HG02571 (cell line): ENCODE measurements at regions not wholly inside any gene's neighbourhood (a gene's known extent, or its start where the extent isn't known, plus 50 kb on each side); places are given as distances from the start of the nearest gene placed in this dataset.
"Not testable (repeated sequence)": the region's sequence is repeated elsewhere in the genome, so short reads cannot be mapped to it uniquely, and the experiment has no call there.

Experiments
- ATAC-seq: cut with Tn5 transposase; IDR thresholded peaks from one replicate; pipeline ENCODE4 v1.9.1; 2021; ENCODE audit warnings: mild to moderate bottlenecking, moderate library complexity; ENCODE audit not compliant: unreplicated experiment

DNA sequence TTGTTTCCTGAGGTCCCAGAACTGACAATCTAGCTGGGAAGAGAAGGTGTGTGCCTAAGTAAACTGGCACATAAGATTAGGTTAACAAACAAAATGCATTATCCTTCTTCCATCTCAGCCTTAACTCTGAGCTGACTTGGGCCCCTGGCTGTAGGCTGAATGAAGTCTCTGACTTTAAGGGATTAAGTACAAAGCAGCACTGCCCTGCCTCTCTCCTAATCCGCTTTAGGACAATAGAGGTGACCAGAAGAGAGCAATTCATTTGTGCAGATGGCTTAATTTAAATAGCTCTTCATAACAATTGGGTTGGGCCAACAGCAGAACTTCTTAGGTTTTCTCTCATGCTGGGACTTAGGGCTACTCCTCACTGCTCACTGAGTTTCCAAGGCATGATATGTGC, 181.6 kb upstream of the SOX14 start:
- no peak for ATAC-seq

DNA sequence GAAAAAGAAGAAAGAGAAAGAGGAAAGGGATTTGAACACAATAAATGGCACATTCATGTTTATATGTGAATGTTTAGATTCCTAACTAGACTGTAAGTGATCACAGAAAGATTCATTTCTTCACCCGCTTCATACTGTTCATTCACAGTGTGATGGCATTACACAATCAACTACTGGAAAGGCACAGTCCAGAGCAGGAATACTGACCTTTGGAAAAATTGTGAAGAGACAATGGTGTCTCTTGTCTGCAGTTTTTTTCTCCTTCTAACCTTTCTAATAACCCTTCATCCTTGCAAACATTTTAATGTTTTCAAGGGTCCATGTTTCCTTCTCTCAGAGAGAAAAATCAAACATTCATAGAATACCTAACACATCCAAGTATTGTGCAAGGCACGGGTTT, 180.9 kb upstream of the SOX14 start:
- ATAC-seq, result no peak

DNA sequence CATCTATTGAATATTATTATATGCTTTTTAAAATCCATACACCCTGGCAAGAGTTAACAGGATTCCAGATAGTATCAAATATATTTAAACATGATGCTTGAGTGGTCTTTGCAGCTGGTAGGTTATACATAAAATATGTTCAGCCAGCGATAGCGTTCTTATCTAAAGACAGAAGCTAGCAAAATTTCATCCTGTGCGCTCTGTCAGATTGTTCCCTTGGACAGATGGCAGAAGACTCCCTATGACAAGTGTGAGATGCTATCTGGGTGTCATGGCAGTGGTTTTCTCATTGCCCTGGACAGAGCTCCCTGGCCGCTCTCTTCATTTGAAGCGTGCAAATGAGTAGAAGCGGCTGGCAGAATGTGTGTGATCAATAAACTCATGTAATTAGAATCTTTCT, 175.2 kb upstream of the SOX14 start:
- ATAC-seq, result no peak

DNA sequence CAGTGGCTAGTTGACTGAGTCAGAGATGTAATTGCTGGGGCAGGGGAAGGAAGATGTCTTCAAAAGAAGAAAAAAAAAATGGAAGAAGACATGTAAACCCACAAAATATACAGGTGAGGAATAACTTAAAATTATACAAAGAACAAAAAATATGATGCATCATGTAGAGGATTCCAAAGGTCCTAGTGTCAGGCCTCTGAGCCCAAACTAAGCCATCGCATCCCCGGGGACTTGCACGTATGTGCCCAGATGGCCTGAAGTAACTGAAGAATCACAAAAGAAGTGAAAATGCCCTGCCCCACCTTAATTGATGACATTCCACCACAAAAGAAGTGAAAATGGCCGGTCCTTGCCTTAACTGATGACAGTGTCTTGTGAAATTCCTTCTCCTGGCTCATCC, 168.7 kb upstream of the SOX14 start:
- not testable (repeated sequence) for ATAC-seq

DNA sequence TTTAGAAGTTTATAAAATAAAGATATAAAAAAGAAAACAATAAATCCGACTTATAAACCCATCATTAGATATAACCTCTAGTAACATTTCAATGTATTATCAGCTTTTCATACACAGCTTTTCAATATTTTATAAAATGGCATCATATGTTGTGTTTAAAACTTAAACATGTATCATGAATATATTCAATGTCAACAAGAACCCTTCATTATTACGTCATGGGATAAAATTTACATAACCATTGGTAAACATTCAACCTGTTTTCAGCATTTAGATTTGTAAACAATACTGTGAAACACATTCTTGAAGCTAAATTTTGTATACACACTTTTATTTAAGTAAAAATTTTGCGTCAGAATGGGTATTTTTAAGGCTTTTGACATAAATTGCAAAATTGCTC, 153.4 kb upstream of the SOX14 start:
- ATAC-seq, result no peak

DNA sequence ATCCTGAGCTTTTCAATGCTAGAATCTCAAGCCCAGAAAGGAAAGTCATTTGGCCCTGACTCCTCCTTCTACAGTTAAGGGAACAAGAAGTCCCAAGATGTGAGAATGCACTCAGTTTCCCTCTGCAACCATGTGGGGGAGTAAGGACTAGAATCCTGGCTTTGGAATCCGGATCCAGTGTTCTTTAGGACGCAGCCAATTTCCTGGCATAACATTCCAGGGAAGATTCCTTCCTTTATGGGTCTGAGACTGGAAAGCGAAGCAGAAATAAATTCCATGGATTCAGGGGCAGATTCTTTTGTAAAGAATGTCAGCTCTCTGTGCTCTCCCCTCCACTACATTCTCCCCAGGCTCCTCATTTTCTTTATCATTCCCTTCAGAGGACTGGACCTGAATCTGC, 151.8 kb upstream of the SOX14 start:
- ATAC-seq, result no peak

DNA sequence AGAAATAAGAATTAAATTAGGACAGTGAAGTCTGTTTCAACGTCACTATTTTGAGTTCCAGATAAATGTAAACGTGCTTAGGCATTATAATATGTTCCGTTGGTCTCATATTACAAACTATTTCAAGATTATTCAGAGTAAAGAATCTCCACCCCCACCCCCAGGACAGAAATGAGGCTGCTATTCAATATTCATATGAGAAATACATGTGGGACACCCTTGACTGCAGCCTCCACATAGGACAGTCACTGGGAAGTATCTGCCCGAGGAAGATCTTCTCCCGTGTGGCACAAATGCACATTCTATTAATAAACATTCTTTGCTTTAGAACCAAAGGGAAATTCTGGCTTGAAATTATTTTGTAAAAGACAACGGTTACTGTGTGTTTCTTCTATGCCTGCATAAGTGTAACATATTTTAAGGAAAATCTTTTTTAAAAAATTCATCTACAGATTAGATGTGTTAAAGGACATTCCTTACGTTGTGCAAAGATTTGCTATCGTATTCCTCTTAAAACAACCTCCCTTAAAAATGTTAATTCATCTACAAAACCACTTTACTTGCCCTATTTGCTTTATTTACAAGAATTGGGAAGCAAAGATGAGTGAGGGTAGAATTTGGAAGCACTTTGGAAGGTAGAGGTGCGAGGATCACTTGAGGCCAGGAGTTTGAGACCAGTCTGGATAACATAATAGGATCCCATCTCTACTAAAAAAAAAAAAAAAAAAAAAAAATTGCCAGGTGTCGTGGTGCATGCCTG, 148.3 kb upstream of the SOX14 start:
- ATAC-seq, result no peak

DNA sequence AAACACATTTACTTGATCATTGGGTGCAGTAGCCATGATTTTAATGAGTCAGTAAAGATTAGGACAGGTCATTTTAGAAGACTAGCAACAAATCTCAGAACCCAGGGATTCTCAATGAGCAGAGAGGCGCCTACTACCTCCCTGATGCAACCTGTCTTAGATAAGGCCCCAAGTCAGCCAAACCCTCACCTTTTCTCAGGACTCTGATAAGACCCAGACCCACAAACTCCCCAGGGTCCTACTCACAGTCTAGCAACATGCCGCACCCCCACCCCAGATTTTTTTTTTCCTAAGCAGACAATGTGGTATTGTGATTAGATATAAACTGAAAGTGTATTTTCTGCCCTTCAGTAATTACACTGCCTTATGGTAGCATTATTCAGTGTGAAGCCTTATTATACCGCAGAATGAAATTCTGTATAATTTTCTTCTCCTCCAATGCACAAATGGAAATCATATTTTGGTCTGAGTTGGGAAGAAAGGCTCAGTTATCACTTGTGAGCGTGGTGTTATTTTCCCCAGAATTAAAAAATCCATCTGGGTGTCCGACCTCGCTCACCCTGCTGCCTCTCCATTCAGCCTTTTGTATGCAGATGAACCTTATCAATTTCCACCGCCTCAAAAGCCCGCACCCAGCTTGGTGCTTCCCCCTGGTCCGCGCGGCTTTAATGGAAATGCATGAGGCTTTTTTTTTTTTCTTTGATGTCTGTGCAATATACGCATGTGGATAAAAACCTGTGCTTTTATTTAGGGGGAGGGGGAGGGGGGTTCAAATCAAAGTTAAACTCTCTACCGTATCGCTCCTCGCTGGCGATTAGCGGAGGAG, 122.0 kb upstream of the SOX14 start:
- ATAC-seq, result no peak

DNA sequence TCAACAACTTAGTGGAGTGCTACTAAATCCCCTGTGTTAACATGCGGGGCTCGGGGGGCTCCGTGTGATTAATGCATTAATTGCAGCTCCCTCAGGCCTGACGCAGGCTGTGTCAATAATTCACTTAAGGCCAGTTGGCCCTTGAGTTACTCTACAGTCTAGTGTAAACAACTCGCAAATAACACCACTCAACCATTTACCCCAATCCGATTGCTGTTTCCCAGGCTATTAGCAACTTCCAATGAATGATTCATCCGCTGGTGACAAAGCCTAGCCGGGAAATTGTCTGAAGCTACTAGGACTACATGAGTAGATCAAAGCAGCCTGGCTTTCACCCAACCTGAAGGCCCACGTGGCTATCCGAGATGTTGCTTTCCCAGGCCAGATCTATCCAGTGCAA, 121.3 kb upstream of the SOX14 start:
- ATAC-seq, result no peak

DNA sequence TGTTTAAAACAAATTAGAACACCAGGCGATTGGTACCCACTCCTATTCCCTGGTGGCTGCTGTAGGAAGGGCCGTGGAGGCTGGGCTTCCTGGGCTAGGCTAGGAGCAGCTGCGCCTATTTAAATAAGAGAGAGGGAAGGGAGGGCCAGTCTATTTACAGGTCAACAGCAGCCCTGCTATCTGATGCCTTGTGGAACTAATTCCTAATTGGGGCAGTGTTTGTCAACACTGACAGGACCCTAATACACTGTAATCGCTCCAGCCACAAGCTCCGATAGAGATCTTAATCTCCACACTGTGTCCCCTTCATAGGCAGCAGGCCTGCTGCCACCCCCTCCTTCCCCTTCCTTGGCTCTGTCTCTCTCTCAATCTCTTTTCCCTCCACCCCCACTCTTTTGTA, 116.9 kb upstream of the SOX14 start:
- ATAC-seq, result no peak

DNA sequence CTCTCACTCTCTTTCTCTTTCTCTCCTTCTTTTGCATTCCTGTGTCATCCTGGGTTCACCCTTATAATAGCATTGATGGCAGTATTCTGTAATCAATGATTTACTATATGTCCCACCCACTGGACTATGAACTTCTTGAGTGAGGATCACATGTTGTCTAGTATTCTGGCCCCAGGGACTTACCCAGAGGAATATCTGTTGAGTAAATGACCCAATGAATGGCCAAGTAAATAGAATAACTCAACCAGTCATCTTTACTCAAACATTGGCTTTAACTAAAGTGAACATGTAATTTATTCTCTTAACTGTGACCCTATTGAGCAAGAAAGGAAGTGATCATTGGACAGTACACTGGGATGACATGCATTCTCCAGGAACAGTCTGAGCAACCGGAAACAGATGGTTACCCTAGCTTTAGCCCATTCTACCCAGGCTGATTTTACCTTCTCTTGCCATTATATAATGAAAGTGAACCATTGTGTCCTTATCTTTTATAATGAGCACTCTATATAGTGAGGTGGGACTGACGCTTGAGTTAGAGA, 94.5 kb upstream of the SOX14 start:
- ATAC-seq, result no peak

DNA sequence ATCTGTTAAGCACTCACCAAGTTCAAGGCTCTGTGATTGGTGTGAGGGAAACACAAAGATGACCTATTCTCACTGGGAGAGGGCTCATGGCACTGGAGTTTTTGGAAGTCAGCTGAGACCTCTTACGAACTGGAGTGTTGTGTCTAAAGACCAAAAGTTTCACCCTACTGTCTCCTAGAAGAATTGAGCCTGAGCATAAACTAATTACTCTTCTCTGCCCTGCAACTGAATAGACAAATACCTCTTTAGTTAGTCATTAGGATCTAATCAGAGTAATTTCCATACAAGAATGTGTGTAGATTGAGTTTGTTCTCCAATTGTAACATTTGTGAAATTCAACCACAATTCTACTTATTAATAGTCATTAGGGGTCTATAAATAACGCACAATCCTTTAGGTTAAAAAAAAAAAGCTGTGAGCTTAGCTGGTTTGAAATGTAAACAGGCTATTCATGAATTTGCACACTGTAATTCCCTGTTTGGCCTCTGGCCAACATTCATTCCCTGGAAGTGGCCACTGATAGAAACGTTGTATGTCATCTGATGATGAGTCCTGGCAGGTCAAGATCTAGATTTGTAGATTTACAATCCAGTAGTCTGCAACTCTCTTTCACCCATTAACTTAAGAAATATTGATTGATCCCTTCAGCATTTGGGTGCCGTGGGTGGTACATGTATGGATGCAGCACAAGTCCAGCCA, 76.8 kb upstream of the SOX14 start:
- no peak for ATAC-seq

DNA sequence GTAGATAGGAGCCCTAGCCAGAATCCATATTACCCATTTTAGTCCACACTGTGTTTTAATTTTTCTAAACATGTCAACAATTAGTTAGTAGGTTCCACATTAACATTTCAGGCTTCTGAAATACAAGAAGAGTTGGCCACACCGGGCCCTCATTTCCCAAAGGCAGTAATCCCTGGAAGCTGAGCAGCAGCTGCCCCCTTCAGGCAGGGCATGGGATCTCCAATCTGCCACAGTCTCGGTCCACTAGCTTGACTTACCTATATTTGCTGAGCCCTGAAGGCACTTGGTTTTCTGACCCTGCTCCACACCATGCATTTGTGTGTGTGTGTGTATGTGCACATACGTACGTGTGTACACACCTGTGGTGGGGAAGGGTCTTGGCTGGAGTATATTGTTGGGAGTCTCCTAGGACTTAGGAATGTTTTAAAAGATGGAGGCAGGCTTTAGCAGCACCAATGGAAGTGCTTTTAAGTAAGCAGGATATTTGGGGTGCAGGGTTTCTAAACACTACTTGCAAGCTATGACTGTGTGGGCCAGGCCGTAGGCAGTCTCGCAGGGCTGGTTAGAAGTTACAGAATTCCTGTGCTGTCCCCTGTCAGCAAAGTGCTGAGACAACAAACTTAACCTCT, 71.2 kb upstream of the SOX14 start:
- no peak for ATAC-seq

DNA sequence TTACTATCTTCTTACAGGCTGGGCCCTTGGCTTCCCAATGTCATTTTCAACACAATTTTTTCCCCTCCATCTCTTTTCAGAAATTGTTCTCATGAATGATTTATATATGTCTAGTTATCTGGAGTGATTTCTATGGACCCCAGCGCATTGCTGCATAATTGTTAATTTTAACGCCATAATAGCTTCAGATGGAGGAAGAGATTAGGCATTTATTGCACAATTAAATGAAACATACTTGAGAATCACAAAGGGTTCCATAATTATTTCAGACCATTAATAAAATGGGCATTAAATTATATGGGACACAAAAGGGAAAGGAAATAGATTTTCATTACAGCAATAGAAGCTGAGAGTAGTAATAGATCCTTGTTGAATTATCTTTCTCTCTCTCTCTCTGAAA, 70.3 kb upstream of the SOX14 start:
- no peak for ATAC-seq

DNA sequence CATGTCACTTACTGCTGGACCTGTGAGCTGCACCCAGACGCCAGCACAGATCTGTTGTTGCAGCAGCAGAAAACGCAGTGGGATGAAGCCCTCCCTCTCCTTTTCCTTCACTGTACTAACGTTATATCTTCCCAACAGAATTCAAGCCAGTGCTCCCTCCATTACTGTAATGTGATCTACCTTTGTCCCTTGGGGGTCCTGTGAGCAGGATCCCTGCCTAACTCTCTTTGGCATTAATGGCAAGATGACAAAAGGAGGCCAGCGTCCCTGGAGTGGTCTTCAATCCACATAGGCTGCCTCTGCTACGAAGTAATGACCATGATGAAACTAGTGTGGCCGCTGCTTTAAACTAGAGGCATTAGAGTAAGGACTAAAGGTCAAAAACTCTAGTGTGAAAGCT, 69.3 kb upstream of the SOX14 start:
- no peak for ATAC-seq

DNA sequence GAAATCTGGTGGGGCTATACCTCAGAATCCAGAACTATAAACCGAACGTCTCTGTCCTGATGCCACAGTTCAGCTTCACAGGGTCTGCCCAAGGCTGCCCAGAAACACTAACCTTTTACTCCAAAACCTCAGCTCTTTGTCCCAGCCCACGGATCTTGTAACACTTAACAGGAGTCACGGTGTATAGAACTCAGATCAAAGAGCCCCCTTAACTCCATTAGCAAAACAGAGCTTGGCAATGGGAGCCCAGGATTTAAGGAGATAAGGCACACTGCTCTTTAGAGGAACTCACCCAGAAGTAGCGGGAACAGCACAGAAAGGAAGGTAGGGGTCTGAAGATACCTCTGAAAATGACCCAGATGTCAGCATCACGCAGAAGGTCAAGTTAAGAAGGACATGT, 68.8 kb upstream of the SOX14 start:
- ATAC-seq, result no peak

DNA sequence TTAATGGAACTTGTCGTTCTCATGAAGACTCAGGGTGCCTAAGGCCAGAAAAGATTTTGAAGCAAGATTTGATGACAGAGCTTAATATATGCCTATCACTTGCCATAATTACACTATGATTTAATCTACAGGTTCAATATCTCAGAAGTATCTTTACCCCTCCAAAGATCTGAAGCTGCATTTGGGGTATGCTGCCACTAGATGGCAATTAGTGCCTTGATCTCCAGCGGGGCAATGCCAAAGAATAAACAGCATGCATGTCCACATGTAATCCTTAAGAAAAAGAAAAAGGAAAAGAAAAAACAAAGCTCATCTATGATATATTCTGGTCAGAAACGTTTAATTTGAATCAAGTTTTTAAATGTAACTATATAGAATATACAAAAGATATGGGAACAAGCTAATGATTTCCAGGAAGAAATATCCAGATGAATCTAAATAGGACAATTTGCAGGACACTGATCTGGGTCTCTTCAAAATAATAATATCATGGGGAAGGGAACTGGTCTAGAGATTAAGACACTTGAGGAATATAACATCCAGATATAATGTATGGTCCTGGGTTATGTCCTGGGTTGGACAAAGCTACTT, 55.0 kb upstream of the SOX14 start:
- no peak for ATAC-seq

DNA sequence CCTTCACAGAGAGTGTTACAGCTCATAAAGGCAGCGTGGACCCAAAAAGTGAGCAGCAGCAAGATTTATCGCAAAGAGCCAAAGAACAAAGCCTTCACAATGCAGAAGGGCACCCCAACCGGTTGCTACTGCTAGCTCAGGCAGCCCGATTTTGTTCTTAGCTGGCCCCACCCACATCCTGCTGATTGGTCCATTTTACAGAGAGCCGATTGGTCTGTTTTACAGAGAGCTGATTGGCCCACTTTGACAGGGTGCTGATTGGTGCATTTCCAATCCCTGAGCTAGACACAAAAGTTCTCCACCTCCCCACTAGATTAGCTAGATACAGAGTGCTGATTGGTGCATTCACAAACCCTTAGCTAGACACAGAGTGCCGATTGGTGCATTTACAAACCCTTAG, 50.1 kb upstream of the SOX14 start:
- ATAC-seq, result not testable (repeated sequence)
